ENCODE measurements at regions not wholly inside any gene's neighbourhood (a gene's known extent, or its start where the extent isn't known, plus 50 kb on each side); places are given as distances from the start of the nearest gene placed in this dataset.

DNA sequence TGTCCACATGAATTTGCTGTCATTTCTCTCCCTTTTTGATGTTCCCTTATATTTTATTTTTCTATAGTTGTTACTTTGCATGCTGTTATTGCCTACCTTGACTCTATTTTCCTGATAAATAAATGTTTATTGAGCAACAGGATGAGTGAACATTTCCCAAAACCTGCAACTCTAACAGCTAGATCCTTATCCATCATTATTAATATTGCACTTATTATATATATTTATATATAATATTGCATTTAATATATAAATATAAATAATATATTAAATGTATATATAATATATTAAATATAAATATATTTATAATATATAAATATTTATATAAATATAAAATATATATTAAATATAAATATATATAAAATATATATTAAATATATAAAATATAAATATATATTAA lies 436.1 kb upstream of the MMADHC start:
- no peak for DNase-seq (ENCODE audit: extremely low read depth, low read depth, low spot score)

DNA sequence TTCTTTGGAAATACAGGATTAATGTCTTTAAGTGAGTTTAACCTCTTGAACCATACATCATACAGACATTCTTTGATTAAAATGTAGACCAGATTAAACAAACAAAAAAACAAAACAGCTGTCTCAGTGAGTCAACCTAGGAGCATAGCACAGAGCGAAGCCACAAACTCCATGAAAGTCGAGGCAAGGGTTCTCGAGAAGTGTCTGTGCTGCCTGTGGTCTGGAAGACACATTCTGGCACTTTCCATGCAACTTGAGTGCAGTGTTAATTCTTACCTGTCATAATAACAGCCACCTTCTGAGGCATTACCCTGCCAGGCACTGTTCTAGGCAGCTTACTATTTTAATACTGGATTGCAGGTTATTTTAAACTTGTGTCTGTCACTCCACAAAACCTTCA lies 435.5 kb upstream of the MMADHC start:
- DNase-seq (ENCODE audit: extremely low read depth, low read depth, low spot score) = no peak

DNA sequence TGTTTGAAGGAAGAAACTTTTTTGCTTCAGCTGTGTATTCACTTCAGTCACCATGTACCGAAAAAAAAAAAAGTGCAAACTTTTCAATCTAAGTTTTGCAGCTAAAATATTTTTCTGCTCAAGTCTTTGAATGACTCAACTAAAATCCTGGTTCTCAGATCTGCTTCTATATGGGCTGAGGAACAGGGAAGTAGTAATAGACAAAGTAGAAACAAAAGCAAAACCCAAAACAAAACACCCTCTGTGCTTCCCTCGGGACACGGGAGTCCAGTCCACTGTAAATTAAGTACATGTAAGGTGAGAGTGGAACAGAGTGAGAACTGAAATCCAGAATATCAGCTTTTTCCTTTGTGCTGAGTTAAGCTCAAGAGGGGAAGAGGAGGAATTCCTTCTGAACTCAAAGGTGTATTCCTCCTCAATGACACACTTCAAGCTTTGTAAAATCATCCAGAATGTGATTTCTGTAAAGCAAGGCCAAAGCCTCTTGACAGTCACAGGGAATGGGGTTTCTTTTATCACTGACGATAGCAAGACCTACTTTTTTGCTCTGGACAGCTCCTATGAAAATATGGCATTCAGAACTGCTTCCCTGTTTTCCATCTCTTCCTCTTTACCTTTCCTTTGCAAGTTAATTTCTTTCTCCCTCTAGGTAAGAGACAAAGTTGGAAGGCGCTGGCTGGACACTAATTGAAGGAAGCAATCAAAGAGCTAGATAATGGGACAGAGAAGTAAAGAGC lies 433.5 kb upstream of the MMADHC start:
- no peak for DNase-seq (ENCODE audit: extremely low read depth, low read depth, low spot score)

DNA sequence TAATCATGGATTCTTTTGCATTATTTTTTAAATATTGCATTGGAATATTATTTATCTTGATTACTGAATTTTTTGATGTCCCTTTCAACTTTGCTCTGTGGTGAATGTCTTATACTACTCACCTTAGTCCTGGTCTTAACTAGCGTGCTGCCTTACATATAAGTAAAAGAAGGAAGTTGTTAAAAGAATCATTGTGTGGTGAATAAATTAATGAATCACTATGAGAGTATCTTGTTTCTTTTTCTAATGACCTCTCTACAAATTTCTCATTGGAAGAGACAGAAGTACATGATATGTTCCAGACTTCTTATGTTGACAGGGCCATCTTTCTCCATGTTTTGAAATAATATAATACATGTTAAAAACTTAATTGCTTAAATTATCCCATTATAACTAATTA lies 432.6 kb upstream of the MMADHC start:
- DNase-seq (ENCODE audit: extremely low read depth, low read depth, low spot score) = no peak

DNA sequence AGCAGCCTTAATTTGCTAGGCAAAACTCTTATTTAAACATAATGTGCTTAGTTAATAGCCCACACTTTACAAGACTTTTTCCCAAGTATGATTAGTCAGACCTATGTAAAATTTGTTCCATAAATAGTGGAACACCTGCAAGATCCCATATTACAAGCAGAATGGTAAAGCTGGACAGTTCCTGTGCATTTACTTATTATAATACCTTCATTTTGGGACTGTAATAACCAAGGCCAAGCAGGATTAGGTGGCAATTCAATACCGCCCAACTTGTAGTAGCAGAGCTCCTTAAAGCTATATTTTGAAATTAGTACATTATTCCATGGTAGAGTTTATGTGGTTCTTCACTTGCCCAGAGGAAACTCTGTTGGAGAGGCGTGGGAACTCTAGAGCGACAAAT lies 431.5 kb upstream of the MMADHC start:
- no peak for DNase-seq (ENCODE audit: extremely low read depth, low read depth, low spot score)

DNA sequence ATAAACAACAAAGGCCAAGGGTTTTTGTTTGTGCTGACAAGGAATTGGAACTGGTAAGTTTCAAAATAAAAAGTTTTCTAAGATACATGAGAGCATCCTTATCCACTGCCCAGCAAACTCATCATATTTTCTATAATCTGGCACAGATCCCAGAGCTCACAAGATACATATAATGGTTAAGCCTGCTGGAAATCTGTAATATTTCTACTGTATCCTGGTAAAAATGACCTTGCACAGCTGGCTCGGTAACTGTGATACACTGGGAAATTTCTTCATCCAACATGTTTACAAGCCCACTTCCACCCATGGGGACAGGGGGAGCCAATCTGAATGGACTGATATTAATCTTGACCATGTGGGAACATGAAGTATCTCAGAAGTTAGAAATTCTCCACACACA lies 425.4 kb upstream of the MMADHC start:
- DNase-seq (ENCODE audit: extremely low read depth, low read depth, low spot score) = no peak

DNA sequence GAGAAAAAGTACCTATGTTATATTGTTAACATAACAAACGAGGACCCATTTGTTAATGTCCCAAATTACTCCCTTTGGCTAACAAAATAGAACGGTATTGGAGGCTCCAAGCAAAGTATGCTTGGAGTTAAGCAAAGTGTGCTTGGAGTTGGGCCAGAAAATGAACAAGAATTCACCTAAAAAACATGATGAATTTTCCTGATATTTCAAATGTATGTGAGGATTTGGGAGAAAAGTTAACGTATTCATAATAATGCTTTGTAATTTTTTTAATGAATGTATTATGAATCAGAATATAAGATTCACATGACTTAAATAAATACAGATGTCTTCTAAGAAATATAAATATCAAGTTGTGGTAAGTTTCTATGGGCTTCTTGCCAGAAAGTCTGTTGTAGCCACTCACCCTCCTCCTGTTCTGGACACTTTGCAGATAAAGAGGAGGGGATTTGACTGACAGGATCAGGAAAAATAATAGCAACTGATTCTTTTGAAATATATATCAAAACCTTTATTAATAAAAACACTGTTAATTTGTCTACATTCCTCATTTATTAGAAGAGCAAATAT lies 423.7 kb upstream of the MMADHC start:
- DNase-seq (ENCODE audit: extremely low read depth, low read depth, low spot score) = no peak

DNA sequence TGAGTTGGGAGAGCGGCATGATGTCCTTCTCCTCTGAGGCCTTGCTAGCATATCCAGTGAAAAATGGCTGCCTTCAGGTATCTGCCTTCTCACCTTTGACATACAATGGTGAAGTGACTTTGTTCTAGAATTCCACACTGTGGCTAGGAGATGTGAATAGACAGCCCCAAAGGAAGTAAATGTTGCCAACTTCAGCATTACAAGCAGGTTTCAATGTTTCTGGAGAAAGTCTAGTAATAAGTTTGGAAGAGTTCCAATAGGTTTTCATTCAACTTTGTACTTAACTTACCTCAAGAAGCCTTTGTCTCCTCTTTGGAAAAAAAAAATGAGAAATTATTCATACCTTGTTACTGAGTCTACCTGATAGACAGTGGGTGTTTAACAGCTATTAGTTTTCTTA lies 421.3 kb upstream of the MMADHC start:
- no peak for DNase-seq (ENCODE audit: extremely low read depth, low read depth, low spot score)

DNA sequence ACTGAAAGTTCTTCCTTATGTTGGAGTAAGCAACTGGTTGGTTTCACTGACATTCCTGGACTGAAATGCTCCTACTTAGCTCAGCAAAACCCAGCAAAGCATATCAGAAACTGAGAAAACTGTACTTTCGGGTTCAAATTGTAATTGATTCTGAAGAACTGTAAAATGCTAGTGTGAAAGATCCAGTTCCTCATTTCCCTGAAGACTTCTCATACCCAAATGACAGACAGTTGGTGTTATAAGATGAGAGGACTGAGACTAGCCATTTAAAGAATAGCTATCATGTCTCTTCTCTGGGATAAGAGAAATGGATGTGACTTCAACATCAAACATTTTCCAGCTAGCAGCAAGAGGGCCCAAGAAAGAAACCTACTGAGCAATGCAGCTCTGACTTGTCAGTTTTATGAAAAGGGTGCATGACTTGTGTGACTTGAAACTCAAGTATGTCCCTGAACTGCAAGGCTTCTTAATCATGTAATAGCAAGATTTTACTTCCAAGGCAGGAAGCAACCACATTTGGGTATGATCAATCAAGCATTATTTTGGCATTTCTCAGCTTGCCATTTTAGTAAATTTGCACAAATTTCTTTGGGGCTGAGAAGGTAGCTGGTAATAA lies 420.3 kb upstream of the MMADHC start:
- no peak for DNase-seq (ENCODE audit: extremely low read depth, low read depth, low spot score)

DNA sequence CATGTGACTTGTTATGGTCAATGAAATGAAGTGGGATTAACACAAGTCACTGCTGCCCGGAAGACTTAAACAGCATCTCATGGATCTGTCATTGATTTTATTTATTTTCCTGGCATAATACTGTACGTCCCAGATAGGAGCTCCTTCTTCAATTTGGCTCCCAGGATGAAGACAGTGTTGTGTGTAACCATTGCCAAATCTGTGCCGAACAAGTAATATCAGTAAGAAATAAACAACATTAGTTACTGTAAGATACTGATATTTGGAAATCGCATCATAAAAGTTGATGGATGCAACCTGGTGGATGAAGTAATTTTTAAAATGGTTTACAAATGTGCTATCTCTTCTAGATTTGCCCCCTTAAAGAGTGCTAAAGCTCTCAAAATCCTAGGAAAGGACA lies 419.0 kb upstream of the MMADHC start:
- no peak for DNase-seq (ENCODE audit: extremely low read depth, low read depth, low spot score)

DNA sequence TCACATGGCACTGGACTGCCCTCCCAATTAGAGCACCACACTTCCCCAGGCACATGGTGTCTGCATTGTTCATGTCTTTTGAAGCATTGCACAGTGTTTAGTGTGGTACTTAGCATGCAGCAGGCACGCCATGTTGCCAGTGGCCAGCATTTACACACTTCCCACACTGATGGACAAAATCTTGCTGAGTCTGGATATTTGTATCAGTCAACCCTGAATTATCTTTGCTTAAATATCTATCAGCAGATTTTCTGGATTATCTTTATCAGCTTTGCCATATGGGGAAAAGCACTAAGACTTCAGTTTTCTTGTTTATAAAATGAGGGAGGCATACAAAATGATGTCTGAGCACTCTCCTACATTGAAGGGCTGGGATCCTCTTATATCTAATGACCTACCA lies 416.0 kb upstream of the MMADHC start:
- DNase-seq (ENCODE audit: extremely low read depth, low read depth, low spot score) = no peak

DNA sequence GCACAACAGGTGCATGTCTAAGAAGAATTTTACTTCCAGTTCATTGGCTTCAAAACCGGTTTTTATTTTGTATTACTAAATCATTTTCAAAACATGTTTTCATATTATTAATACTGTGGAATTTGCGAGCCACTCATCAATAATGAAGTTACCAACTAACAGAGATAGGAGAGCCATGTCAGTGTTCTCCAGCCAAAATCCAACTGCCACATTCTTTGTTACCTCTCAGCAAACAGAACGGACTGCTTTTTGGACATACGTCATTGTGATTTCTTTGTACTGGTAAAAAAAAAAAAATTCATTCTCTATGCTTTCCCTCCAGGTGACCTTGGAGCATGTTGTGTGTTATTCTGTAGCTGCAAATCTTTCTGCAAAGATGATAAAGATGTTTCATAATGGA lies 414.2 kb upstream of the MMADHC start:
- no peak for DNase-seq (ENCODE audit: extremely low read depth, low read depth, low spot score)

DNA sequence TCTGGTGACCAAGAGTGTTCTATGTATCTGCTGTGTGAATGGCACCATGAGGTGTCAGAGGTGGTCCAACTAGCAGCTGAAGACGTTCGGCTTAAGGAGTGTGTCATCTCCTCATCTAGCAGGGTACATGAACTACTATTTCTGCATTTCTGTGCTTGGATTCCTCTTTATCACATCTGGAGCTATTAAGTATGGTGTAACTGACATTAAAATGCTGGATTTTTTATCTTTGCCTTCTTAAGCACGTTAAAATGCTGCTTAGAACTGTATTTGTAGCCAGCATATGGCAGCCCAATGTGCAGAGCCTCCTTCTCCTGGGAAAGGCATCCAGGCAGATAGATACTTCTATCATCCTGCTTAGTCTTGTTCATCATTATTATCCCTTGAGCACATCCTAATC lies 409.3 kb upstream of the MMADHC start:
- DNase-seq (ENCODE audit: extremely low read depth, low read depth, low spot score) = no peak

DNA sequence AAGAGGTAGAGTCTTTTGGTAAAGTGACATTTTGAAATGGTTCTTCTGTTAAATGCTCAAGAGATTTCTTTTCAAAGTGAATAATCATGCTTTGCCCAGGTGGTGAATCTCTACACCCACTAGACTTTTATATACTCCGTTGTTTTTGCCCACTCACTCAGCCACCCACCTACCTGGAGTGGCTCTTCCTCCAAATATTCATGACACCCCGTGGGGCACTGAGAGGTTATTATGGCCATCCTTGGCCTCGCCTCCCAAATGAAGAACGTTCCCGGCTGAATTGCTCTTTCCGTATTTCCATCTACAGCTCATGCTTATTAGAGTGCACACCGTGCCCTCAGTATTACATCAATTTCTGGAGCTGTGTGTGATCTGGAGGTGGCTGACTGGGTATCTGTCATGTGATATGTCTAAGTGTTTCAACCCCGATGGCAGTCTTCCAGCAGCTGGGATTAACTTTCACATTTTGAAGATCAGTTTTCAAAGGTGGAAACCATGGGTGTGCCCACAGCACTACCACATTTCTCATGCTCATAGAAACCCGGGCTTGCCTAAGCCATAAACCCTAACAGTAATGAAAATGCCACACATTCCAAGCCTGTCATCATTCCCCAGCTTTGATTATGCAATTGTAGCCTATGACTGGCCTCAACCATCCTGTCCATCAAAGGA lies 406.6 kb upstream of the MMADHC start:
- DNase-seq (ENCODE audit: extremely low read depth, low read depth, low spot score) = no peak

DNA sequence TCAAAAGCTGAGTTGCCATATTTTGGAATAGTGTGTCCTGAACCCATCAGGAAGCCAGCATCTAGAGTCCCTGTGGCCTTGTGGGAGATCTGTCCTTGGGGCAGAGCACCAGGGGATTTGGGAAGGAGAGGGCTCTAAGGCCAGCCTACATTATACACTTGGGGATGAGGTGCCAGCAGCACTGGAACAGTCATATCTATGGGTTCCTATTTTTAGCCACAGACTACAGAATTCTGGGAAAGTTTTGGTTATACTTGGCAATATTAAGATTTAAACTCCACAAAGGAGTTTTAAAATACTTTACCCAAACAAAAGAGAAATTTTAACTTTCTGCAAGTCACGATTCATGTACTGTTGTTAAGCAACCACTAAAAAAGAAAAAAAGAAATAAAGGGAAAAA lies 405.7 kb upstream of the MMADHC start:
- no peak for DNase-seq (ENCODE audit: extremely low read depth, low read depth, low spot score)

DNA sequence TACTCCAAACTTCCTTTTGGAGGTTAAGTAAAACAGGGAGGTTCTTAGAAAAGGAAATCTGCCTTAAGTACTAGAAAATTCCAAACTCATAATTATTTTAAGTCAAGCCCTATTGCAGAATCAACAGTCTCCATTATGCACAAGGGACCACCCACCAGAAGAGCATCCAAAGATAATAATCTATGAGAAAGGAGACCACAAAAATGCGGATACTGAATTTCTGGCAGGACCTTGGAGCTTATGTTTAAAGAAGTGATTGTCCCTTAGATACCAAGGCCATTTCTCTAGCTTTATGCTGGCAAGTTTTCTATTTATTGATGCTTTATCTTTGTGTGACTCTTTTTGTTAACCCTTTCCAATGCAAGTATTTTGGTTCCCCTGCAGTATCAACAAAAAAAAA lies 404.0 kb upstream of the MMADHC start:
- no peak for DNase-seq (ENCODE audit: extremely low read depth, low read depth, low spot score)

DNA sequence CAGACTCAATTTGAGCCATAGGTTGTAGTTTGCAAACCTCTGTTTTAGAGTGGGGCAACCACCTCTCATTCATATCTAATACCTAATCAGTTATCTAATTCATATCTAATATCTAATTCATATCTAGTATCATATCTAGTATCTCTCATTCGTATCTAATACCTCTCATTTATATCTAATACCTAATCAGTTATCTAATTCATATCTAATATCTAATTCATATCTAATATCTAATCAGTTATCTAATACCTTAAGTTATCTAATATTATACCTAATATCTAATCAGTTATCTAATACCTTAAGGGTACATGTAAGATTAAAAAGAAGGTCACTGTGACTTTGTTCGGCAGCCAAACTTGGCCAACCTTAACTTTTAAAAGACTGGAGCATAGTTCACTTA lies 403.4 kb upstream of the MMADHC start:
- no peak for DNase-seq (ENCODE audit: extremely low read depth, low read depth, low spot score)

DNA sequence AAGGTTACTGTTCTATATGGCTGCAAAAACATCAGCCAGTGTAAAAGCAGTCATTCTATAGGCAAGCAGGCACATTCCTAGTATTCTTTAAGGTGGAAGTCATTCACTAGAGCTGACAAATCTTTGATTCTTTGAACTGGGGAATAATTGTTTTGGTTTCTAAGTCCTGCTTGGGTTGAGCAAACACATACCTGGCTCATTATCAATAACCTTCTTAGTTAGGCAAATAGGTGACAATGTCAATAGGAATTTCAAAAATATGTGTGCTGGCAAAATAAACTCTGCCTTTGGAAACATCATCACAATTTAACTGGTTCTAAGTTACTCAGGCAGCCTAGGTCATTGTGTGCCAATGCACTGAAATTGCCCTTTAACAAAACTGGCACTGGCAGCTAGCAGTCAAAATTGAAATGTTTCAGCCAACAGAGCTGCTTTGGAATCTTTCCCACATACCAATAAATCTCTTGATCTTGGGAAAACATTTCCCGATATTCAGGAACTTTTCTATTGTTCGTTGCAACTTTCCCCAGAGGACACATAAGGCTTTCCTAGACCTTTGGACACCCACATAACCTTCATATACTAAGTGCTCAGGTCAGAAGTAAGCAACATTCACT lies 402.0 kb upstream of the MMADHC start:
- DNase-seq (ENCODE audit: extremely low read depth, low read depth, low spot score) = peak; percentile 61

DNA sequence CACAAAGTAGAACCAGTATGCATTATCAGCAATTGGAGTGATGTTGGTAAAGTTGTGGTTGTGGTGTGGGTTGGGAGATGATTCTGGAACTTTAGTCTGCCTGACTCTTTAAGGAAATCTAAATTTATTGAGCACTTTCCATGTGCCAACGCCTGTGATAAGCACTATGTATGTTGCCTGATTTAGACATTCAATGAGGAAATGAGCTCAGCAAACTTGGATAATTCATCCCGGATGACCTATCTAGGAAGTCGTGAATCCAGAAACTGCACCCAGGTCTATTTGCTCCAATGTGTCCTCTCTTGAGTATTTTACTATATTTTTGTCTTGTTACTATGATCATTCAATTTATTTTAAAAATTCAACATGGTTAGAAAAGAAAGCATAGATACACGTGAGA lies 400.8 kb upstream of the MMADHC start:
- no peak for DNase-seq (ENCODE audit: extremely low read depth, low read depth, low spot score)

DNA sequence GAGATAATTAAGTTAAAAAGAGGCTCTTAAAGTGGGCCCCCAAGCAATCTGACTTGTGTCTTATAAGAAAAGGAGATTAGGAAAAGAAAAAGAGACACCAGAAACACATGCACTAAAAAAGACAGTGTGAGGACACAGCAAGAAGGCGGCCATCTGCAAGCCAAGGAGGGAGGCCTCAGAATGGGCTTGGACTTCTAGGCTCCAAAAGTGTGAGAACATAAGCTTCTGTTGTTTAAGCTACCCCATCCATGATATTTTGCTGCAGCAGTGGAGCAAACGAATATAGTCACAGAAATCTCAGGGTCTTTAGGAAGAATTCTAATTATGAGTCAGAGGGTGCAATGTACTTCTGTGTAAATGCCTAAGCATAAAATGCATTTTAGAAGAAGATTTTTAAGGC lies 399.3 kb upstream of the MMADHC start:
- no peak for DNase-seq (ENCODE audit: extremely low read depth, low read depth, low spot score)

DNA sequence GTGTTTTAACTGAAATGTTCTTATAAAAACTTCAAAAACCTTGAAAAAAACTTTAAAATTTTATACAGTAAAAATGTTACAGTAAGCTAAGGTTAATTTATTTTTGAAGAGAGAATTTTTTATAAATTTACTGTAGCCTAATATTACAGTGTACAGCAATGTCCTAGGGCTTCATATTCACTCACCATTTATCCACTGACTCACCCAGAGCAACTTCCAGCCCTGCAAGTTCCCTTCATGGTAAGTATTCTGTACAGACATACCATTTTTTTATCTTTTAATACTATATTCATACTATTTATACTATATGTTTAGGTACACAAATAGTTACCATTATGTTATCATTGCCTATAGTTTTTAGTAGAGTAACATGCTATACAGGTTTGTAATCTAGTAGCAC lies 396.7 kb upstream of the MMADHC start:
- no peak for DNase-seq (ENCODE audit: extremely low read depth, low read depth, low spot score)

DNA sequence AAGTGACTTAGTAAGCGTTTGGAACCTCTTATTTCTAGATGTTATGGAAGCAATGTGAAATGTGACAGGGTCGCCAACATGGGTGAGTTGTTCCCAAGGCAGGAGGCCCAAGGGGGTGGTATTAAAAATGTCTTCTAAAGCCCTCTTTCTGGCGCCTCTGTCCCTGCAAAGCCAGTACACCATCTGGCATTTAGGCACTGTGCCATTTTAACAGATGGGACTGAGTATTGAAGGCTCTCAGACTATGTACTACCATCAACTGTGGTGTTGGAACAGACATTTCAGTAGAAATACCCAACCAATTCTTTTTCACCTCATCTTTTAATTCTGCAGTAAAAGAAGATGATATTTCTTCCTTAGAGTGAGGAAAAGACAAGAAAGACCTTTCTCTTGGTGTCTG lies 384.5 kb upstream of the MMADHC start:
- DNase-seq (ENCODE audit: extremely low read depth, low read depth, low spot score) = no peak
